Type B pancreatic cell (in vitro differentiated cells): ENCODE measurements at regions not wholly inside any gene's neighbourhood (a gene's known extent, or its start where the extent isn't known, plus 50 kb on each side); places are given as distances from the start of the nearest gene placed in this dataset.

ENCODE experiments used
- DNase-seq: peaks from one replicate; pipeline ENCODE4 v3.0.0; 2021; ENCODE audit warnings: mixed read lengths; ENCODE audit not compliant: unreplicated experiment; ENCODE audit errors: extremely low spot score
- H3K27ac Mint-ChIP-seq: 2 replicates; pipeline ENCODE4 v1.8.0; 2021; ENCODE audit warnings: mild to moderate bottlenecking, mixed read lengths
- H3K27me3 Mint-ChIP-seq: 2 replicates; pipeline ENCODE4 v1.8.0; 2021; ENCODE audit warnings: mixed read lengths
- H3K36me3 Mint-ChIP-seq: 2 replicates; pipeline ENCODE4 v1.8.0; 2021; ENCODE audit warnings: mixed read lengths
- H3K4me1 Mint-ChIP-seq: one replicate; pipeline ENCODE4 v1.8.0; 2021; ENCODE audit warnings: mixed read lengths; ENCODE audit not compliant: unreplicated experiment
- H3K4me3 Mint-ChIP-seq: 2 replicates; pipeline ENCODE4 v1.8.0; 2021; ENCODE audit warnings: mild to moderate bottlenecking, mixed read lengths
- H3K9me3 Mint-ChIP-seq: 2 replicates; pipeline ENCODE4 v1.8.0; 2021; ENCODE audit warnings: mixed read lengths
- TF ChIP-seq, protein P1 (sequence below): fragments of 200-600 bp; sonication (generic); conservative IDR thresholded peaks from 2 replicates; pipeline ENCODE4 v1.5.0; 2021; ENCODE audit warnings: antibody characterized with exemption, mild to moderate bottlenecking

DNA sequence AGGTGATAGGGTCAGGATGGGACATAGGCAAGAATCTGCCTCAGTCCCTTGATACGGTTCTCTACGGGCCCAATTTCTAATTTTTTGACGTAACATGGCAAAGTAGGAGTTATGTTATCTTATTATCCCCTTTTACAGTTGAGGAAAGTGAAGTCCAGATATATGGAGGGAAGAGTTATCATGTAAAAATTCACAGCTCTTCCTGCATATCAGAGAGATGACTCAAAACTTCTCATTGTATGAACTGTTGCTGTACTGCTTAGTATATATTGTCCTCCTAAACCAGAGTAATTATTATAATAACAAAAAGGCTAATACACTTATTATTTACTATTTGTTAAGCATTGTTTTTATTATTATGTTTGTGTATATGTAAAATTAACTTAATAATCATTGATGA lies 260.5 kb upstream of the IGFBP7 start:
- peaks cover 5% of the 10 kb centered on the region for H3K9me3 Mint-ChIP-seq
- DNase-seq: no peak
- peaks cover 30% of the 10 kb centered on the region for H3K4me1 Mint-ChIP-seq
- H3K4me3 Mint-ChIP-seq: no peak overlapping the region
- H3K27ac Mint-ChIP-seq: no peak overlapping the region
- H3K27me3 Mint-ChIP-seq: no peaks in the 10 kb centered on the region
- TF ChIP-seq, protein P1, sequence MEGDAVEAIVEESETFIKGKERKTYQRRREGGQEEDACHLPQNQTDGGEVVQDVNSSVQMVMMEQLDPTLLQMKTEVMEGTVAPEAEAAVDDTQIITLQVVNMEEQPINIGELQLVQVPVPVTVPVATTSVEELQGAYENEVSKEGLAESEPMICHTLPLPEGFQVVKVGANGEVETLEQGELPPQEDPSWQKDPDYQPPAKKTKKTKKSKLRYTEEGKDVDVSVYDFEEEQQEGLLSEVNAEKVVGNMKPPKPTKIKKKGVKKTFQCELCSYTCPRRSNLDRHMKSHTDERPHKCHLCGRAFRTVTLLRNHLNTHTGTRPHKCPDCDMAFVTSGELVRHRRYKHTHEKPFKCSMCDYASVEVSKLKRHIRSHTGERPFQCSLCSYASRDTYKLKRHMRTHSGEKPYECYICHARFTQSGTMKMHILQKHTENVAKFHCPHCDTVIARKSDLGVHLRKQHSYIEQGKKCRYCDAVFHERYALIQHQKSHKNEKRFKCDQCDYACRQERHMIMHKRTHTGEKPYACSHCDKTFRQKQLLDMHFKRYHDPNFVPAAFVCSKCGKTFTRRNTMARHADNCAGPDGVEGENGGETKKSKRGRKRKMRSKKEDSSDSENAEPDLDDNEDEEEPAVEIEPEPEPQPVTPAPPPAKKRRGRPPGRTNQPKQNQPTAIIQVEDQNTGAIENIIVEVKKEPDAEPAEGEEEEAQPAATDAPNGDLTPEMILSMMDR: no peak
- no peaks in the 10 kb centered on the region for H3K36me3 Mint-ChIP-seq

DNA sequence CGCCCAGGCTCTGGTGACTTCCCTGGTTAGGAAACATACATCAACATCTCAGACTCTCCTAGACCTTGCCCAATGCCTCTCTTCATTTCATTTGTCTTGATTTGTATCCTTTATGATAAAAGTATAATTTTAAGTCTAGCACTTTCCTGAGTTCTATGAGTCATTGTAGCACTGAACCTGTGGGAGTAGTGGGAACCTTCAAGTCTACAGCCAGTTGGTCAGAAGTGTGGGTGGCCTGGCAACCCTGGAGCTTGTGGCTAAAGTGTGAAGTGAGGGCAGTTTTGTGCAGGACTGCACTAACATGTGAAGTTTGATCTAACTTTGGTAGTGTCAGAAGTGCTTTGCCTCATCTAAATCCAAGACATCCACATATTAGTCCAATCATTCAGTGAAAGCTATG lies 259.3 kb upstream of the IGFBP7 start:
- no peaks in the 10 kb centered on the region for H3K27me3 Mint-ChIP-seq
- DNase-seq: no peak
- H3K27ac Mint-ChIP-seq: no peak overlapping the region
- H3K9me3 Mint-ChIP-seq: peaks cover 5% of the 10 kb centered on the region
- TF ChIP-seq, protein P1: no peak
- H3K4me3 Mint-ChIP-seq: no peak overlapping the region
- H3K4me1 Mint-ChIP-seq: peaks cover 23% of the 10 kb centered on the region
- no peaks in the 10 kb centered on the region for H3K36me3 Mint-ChIP-seq

DNA sequence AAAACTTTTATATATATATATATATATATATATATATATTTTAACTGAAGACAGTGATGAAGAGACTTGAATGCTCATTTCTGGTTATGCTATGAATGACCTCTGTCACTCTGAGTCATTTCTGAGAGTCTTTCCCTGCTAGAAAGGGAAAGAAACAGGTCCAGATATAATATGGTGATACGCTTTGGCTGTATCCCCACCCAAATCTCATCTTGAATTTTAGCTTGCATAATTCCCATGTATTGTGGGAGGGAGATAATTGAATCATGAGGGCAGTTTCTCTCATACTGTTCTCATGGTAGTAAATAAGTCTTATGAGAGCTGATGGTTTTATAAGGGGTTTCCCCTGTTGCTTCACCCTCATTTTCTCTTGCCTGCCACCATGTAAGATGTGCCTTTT lies 254.1 kb upstream of the IGFBP7 start:
- H3K4me3 Mint-ChIP-seq: no peak overlapping the region
- DNase-seq: no peak
- no peaks in the 10 kb centered on the region for H3K36me3 Mint-ChIP-seq
- H3K9me3 Mint-ChIP-seq: peaks cover 2% of the 10 kb centered on the region
- H3K27ac Mint-ChIP-seq: no peak overlapping the region
- H3K27me3 Mint-ChIP-seq: no peaks in the 10 kb centered on the region
- H3K4me1 Mint-ChIP-seq: no peaks in the 10 kb centered on the region
- TF ChIP-seq, protein P1: no peak

DNA sequence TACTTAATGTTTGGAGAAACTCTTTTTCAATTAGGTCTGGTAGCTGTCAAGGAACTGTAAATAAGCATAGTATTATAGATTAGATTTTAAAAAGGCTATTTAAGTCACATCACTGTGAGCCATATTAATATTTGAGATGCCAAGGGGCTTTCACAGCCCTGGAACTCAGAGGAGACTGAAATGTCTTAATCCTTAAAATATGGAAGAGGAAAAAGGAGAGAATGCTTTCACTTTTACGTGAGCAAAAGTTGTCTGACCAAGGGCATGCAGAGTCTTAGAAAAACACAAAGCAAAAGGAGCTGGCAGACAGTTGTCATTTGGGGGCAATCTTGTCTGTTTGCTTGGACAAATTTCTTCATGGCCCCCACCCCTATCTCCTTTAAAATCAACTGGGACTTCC lies 253.2 kb upstream of the IGFBP7 start:
- Mint-ChIP-seq H3K4me3 (no peak overlapping the region), H3K9me3 (peaks cover 9% of the 10 kb centered on the region), H3K27me3 (no peaks in the 10 kb centered on the region), H3K4me1 (no peaks in the 10 kb centered on the region), H3K36me3 (no peaks in the 10 kb centered on the region), H3K27ac (no peak overlapping the region)
- no peak for DNase-seq
- TF ChIP-seq, protein P1: no peak

DNA sequence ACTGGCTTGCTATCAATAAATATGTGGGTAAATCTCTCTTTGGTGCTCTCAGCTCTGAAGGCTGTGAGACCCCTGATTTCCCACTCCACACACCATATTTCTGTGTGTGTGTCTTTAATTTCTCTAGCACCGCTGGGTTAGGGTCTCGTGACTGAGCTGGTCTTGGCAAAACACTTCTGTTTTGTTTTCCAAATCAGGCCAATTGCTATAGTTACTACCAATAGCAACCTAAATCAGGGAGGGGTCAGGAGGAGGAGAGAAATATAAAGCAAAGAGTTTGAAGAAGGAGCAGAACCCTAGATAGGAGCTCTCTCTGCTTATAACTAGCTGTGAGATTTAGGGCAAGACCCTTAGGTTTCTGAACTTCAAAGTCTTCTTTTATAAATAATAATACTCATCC lies 250.5 kb upstream of the IGFBP7 start:
- Mint-ChIP-seq H3K27me3 (no peaks in the 10 kb centered on the region), H3K27ac (no peak overlapping the region), H3K36me3 (no peaks in the 10 kb centered on the region), H3K9me3 (peaks cover 9% of the 10 kb centered on the region), H3K4me1 (no peaks in the 10 kb centered on the region), H3K4me3 (no peak overlapping the region)
- DNase-seq: no peak
- TF ChIP-seq, protein P1: no peak

DNA sequence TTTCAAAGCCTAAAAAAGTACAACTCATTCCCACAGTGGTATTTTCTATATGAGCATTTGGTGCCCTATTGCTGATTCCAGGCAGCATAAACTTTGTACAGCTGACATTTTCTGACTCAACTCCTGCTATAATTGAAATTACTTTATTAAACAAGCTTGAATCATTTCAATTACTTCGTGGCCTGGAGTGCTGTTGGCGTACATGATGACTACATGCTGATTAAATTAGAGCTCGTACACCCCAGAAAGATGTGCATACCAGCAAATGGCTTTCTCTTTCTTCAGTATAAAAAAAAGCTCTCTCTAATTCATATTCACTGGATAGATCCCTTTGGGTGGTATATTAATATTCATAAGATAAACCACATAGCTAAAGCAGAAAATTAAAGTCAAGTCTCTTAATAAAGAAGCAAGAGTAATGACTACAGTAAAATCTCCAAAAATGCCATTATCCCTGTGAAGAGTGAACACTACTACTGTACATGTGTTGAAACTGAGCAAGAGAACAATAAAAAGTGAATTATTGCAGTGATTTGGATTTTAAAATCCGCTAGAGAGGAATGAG lies 245.0 kb upstream of the IGFBP7 start:
- Mint-ChIP-seq H3K36me3 (no peaks in the 10 kb centered on the region), H3K27ac (no peak overlapping the region), H3K4me3 (no peak overlapping the region), H3K9me3 (peaks cover 9% of the 10 kb centered on the region), H3K4me1 (no peaks in the 10 kb centered on the region), H3K27me3 (no peaks in the 10 kb centered on the region)
- TF ChIP-seq, protein P1: no peak
- no peak for DNase-seq
